ENCODE measurements at regions not wholly inside any gene's neighbourhood (a gene's known extent, or its start where the extent isn't known, plus 50 kb on each side); places are given as distances from the start of the nearest gene placed in this dataset.

- TF ChIP-seq EZH2phosphoT487 (IDR thresholded peaks at IDR 0.05; ENCODE audit: insufficient read depth, low read depth) (no peak), EZH2 (IDR thresholded peaks at IDR 0.05; ENCODE audit: insufficient read depth, poor library complexity, severe bottlenecking) (no peak)
Measured at GRCh38 chrX:39484159-39485068, 613.3 kb downstream of the BCOR start.
